Sigmoid colon (tissue), 4 donors: ENCODE measurements at regions not wholly inside any gene's neighbourhood (a gene's known extent, or its start where the extent isn't known, plus 50 kb on each side); places are given as distances from the start of the nearest gene placed in this dataset.

ENCODE experiments used
- POLR2A ChIP-seq, 2 donors: fragments of 450-650 bp; IDR thresholded peaks; one replicate each; pipeline ENCODE4 v1.6.1; 2016; ENCODE audit warnings: antibody characterized with exemption in 2 of 2, mild to moderate bottlenecking in 2 of 2, moderate library complexity in 2 of 2
- POLR2AphosphoS5 ChIP-seq, 4 donors: sonication (generic); formaldehyde crosslinking; IDR thresholded peaks; one replicate each; pipeline ENCODE4 v1.6.1; 2017; ENCODE audit warnings: antibody characterized with exemption in 4 of 4
- TF ChIP-seq, protein P1 (sequence below), 4 experiments: fragments of 450-650 bp in 3 of 4; fragments of 200-600 bp in 1 of 4; IDR thresholded peaks; one replicate each; pipeline ENCODE4 v1.5.1; 2016 to 2019; ENCODE audit warnings: antibody characterized with exemption in 4 of 4, mild to moderate bottlenecking in 3 of 4, moderate library complexity in 2 of 4

DNA sequence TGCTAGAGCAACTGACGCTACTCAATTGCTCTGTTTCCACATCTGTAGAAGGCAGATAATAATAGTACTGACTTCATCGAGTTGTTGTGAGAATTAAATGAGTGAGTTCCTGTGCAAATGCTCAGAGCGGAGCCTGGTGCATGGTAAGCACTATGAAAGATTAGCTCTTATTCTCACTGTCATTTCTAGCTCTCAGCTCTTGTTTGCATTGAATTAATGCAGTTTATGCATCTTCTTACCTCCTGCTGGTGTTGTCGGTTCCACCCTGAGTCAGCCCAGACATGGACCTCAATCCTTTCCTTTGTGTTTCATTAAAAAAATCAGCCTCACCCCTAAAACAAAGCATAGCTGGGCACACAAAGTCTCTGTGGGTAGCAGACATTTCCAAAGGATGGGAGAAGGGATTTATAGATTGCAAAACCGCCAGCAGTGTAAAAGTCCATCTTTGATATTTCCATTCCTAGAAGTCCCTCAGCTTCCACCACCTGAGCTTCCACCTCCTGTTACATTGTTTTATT is 254.4 kb upstream of the CSF3R start:
- TF ChIP-seq, protein P1, sequence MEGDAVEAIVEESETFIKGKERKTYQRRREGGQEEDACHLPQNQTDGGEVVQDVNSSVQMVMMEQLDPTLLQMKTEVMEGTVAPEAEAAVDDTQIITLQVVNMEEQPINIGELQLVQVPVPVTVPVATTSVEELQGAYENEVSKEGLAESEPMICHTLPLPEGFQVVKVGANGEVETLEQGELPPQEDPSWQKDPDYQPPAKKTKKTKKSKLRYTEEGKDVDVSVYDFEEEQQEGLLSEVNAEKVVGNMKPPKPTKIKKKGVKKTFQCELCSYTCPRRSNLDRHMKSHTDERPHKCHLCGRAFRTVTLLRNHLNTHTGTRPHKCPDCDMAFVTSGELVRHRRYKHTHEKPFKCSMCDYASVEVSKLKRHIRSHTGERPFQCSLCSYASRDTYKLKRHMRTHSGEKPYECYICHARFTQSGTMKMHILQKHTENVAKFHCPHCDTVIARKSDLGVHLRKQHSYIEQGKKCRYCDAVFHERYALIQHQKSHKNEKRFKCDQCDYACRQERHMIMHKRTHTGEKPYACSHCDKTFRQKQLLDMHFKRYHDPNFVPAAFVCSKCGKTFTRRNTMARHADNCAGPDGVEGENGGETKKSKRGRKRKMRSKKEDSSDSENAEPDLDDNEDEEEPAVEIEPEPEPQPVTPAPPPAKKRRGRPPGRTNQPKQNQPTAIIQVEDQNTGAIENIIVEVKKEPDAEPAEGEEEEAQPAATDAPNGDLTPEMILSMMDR (IDR thresholded peaks at IDR 0.05) = no peak
- TF ChIP-seq POLR2AphosphoS5 (IDR thresholded peaks at IDR 0.05) (no peak), POLR2A (IDR thresholded peaks at IDR 0.05) (no peak)
